ENCODE measurements at regions not wholly inside any gene's neighbourhood (a gene's known extent, or its start where the extent isn't known, plus 50 kb on each side); places are given as distances from the start of the nearest gene placed in this dataset.

GRCh38 chrX:121598356-121598755 lies 550.9 kb downstream of the GLUD2 start:
- no peak overlapping the region for H3K4me3 ChIP-seq (ENCODE audit: low read length)
- DNase-seq (ENCODE audit: low read depth), result no peak
- no peak for TF ChIP-seq CTCF (conservative IDR thresholded peaks at IDR 0.05; ENCODE audit: low read length)

- H3K4me3 ChIP-seq (ENCODE audit: low read length), result no peak overlapping the region
- no peak for DNase-seq (ENCODE audit: low read depth)
- no peak for TF ChIP-seq CTCF (conservative IDR thresholded peaks at IDR 0.05; ENCODE audit: low read length)
These were observed 587.7 kb downstream of the GLUD2 start for GRCh38 chrX:121635141-121635540.

GRCh38 chrX:121639781-121640180 lies 592.4 kb downstream of the GLUD2 start:
- no peak overlapping the region for H3K4me3 ChIP-seq (ENCODE audit: low read length)
- no peak for DNase-seq (ENCODE audit: low read depth)
- TF ChIP-seq CTCF (conservative IDR thresholded peaks at IDR 0.05; ENCODE audit: low read length), result no peak

- TF ChIP-seq CTCF (conservative IDR thresholded peaks at IDR 0.05; ENCODE audit: low read length), result no peak
- no peak overlapping the region for H3K4me3 ChIP-seq (ENCODE audit: low read length)
- DNase-seq (ENCODE audit: low read depth), result peak; percentile 59
These were observed 594.1 kb downstream of the GLUD2 start for GRCh38 chrX:121641560-121641959.

GRCh38 chrX:121642415-121642814 lies 595.0 kb downstream of the GLUD2 start:
- TF ChIP-seq CTCF (conservative IDR thresholded peaks at IDR 0.05; ENCODE audit: low read length), result no peak
- DNase-seq (ENCODE audit: low read depth), result peak; percentile 52
- no peak overlapping the region for H3K4me3 ChIP-seq (ENCODE audit: low read length)

- TF ChIP-seq CTCF (conservative IDR thresholded peaks at IDR 0.05; ENCODE audit: low read length), result no peak
- no peak for DNase-seq (ENCODE audit: low read depth)
- no peak overlapping the region for H3K4me3 ChIP-seq (ENCODE audit: low read length)
These were observed 602.0 kb downstream of the GLUD2 start for GRCh38 chrX:121649417-121649816.

- DNase-seq (ENCODE audit: low read depth), result no peak
- H3K4me3 ChIP-seq (ENCODE audit: low read length), result no peak overlapping the region
- TF ChIP-seq CTCF (conservative IDR thresholded peaks at IDR 0.05; ENCODE audit: low read length), result no peak
These were observed 607.9 kb downstream of the GLUD2 start for GRCh38 chrX:121655276-121655675.

Data from AG10803 (cell line).